ENCODE measurements at regions not wholly inside any gene's neighbourhood (a gene's known extent, or its start where the extent isn't known, plus 50 kb on each side); places are given as distances from the start of the nearest gene placed in this dataset.

DNA sequence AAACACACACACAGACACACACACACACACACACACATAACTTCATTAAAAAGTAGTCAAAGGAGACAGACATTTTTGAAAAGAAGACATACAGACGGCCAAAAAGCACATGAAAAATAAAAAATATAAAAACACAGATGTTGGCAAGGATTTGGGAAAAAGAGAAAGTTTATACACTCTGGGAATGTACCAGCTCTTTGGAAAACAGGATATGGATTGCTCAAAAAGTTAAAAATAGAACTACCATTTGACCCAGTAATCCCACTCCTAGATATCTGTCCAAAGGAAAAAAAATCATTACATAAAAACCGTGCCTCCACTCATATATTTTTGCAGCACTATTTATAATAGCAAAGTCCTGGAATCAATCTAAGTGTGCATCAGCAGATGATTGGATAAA, 128.4 kb upstream of the C21orf91 start (continued):
- TF ChIP-seq, protein P1, sequence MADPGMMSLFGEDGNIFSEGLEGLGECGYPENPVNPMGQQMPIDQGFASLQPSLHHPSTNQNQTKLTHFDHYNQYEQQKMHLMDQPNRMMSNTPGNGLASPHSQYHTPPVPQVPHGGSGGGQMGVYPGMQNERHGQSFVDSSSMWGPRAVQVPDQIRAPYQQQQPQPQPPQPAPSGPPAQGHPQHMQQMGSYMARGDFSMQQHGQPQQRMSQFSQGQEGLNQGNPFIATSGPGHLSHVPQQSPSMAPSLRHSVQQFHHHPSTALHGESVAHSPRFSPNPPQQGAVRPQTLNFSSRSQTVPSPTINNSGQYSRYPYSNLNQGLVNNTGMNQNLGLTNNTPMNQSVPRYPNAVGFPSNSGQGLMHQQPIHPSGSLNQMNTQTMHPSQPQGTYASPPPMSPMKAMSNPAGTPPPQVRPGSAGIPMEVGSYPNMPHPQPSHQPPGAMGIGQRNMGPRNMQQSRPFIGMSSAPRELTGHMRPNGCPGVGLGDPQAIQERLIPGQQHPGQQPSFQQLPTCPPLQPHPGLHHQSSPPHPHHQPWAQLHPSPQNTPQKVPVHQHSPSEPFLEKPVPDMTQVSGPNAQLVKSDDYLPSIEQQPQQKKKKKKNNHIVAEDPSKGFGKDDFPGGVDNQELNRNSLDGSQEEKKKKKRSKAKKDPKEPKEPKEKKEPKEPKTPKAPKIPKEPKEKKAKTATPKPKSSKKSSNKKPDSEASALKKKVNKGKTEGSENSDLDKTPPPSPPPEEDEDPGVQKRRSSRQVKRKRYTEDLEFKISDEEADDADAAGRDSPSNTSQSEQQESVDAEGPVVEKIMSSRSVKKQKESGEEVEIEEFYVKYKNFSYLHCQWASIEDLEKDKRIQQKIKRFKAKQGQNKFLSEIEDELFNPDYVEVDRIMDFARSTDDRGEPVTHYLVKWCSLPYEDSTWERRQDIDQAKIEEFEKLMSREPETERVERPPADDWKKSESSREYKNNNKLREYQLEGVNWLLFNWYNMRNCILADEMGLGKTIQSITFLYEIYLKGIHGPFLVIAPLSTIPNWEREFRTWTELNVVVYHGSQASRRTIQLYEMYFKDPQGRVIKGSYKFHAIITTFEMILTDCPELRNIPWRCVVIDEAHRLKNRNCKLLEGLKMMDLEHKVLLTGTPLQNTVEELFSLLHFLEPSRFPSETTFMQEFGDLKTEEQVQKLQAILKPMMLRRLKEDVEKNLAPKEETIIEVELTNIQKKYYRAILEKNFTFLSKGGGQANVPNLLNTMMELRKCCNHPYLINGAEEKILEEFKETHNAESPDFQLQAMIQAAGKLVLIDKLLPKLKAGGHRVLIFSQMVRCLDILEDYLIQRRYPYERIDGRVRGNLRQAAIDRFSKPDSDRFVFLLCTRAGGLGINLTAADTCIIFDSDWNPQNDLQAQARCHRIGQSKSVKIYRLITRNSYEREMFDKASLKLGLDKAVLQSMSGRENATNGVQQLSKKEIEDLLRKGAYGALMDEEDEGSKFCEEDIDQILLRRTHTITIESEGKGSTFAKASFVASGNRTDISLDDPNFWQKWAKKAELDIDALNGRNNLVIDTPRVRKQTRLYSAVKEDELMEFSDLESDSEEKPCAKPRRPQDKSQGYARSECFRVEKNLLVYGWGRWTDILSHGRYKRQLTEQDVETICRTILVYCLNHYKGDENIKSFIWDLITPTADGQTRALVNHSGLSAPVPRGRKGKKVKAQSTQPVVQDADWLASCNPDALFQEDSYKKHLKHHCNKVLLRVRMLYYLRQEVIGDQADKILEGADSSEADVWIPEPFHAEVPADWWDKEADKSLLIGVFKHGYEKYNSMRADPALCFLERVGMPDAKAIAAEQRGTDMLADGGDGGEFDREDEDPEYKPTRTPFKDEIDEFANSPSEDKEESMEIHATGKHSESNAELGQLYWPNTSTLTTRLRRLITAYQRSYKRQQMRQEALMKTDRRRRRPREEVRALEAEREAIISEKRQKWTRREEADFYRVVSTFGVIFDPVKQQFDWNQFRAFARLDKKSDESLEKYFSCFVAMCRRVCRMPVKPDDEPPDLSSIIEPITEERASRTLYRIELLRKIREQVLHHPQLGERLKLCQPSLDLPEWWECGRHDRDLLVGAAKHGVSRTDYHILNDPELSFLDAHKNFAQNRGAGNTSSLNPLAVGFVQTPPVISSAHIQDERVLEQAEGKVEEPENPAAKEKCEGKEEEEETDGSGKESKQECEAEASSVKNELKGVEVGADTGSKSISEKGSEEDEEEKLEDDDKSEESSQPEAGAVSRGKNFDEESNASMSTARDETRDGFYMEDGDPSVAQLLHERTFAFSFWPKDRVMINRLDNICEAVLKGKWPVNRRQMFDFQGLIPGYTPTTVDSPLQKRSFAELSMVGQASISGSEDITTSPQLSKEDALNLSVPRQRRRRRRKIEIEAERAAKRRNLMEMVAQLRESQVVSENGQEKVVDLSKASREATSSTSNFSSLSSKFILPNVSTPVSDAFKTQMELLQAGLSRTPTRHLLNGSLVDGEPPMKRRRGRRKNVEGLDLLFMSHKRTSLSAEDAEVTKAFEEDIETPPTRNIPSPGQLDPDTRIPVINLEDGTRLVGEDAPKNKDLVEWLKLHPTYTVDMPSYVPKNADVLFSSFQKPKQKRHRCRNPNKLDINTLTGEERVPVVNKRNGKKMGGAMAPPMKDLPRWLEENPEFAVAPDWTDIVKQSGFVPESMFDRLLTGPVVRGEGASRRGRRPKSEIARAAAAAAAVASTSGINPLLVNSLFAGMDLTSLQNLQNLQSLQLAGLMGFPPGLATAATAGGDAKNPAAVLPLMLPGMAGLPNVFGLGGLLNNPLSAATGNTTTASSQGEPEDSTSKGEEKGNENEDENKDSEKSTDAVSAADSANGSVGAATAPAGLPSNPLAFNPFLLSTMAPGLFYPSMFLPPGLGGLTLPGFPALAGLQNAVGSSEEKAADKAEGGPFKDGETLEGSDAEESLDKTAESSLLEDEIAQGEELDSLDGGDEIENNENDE (IDR thresholded peaks at IDR 0.05; ENCODE audit: insufficient replicate concordance, low read length): no peak
- no peak for TF ChIP-seq CEBPB (IDR thresholded peaks at IDR 0.05; ENCODE audit: low read depth, low read length)
- TF ChIP-seq SRF (IDR thresholded peaks at IDR 0.05; ENCODE audit: low read depth, low read length): no peak
- TF ChIP-seq CBX8 (IDR thresholded peaks at IDR 0.05; ENCODE audit: borderline replicate concordance, low read depth, low read length): no peak
